HUES48 (cell line): ENCODE measurements at regions not wholly inside any gene's neighbourhood (a gene's known extent, or its start where the extent isn't known, plus 50 kb on each side); places are given as distances from the start of the nearest gene placed in this dataset.

Experiments
- H3K27ac ChIP-seq: one replicate; pipeline ENCODE4 v1.7.0; 2013; ENCODE audit warnings: low read depth, low read length, inconsistent platforms
- H3K27me3 ChIP-seq: 2 replicates; pipeline ENCODE4 v1.6.1; 2013; ENCODE audit warnings: mild to moderate bottlenecking, low read length; ENCODE audit not compliant: control insufficient read depth, insufficient read depth
- H3K36me3 ChIP-seq: 2 replicates; pipeline ENCODE4 v1.6.1; 2013; ENCODE audit warnings: low read length; ENCODE audit not compliant: control insufficient read depth, insufficient read depth
- H3K4me1 ChIP-seq: 2 replicates; pipeline ENCODE4 v1.6.1; 2013; ENCODE audit warnings: mild to moderate bottlenecking, low read length; ENCODE audit not compliant: control insufficient read depth, insufficient read depth
- H3K4me3 ChIP-seq: 2 replicates; pipeline ENCODE4 v1.5.1; 2013; ENCODE audit warnings: mild to moderate bottlenecking, low read depth, low read length
- H3K9ac ChIP-seq: 2 replicates; pipeline ENCODE4 v1.6.1; 2013; ENCODE audit warnings: mild to moderate bottlenecking, low read depth, low read length, moderate library complexity
- H3K9me3 ChIP-seq: 2 replicates; pipeline ENCODE4 v1.6.1; 2013; ENCODE audit warnings: low read length; ENCODE audit not compliant: control insufficient read depth, insufficient read depth

- Histone ChIP-seq H3K27ac (no peak overlapping the region), H3K4me1 (no peaks in the 10 kb centered on the region)
Measured at GRCh38 chr5:96031180-96031579, 69.5 kb upstream of the ELL2 start.

GRCh38 chr5:96026406-96027041 is 64.9 kb upstream of the ELL2 start:
- Histone ChIP-seq H3K4me1 (no peaks in the 10 kb centered on the region), H3K9ac (no peak overlapping the region), H3K9me3 (no peaks in the 10 kb centered on the region), H3K27me3 (no peaks in the 10 kb centered on the region), H3K36me3 (no peaks in the 10 kb centered on the region), H3K4me3 (no peak overlapping the region), H3K27ac (no peak overlapping the region)

More at GRCh38 chr5:96031180-96031579, 69.5 kb upstream of the ELL2 start:
- no peak overlapping the region for H3K4me3 ChIP-seq
- H3K9ac ChIP-seq = no peak overlapping the region
- H3K9me3 ChIP-seq = no peaks in the 10 kb centered on the region
- H3K27me3 ChIP-seq = no peaks in the 10 kb centered on the region
- no peaks in the 10 kb centered on the region for H3K36me3 ChIP-seq

GRCh38 chr5:96024683-96025475 is 63.2 kb upstream of the ELL2 start:
- no peaks in the 10 kb centered on the region for H3K4me1 ChIP-seq

GRCh38 chr5:96023518-96023917 is 61.9 kb upstream of the ELL2 start:
- Histone ChIP-seq H3K4me3 (no peak overlapping the region), H3K4me1 (no peaks in the 10 kb centered on the region), H3K9ac (no peak overlapping the region), H3K27ac (no peak overlapping the region), H3K36me3 (no peaks in the 10 kb centered on the region), H3K27me3 (no peaks in the 10 kb centered on the region), H3K9me3 (no peaks in the 10 kb centered on the region)

More at GRCh38 chr5:96024683-96025475, 63.2 kb upstream of the ELL2 start:
- Histone ChIP-seq H3K4me3 (no peak overlapping the region), H3K27ac (no peak overlapping the region), H3K9ac (no peak overlapping the region), H3K9me3 (no peaks in the 10 kb centered on the region), H3K27me3 (no peaks in the 10 kb centered on the region), H3K36me3 (no peaks in the 10 kb centered on the region)

- Histone ChIP-seq H3K4me3 (no peak overlapping the region), H3K36me3 (no peaks in the 10 kb centered on the region), H3K4me1 (no peaks in the 10 kb centered on the region)
Measured at GRCh38 chr5:96022971-96023370, 61.3 kb upstream of the ELL2 start.

DNA sequence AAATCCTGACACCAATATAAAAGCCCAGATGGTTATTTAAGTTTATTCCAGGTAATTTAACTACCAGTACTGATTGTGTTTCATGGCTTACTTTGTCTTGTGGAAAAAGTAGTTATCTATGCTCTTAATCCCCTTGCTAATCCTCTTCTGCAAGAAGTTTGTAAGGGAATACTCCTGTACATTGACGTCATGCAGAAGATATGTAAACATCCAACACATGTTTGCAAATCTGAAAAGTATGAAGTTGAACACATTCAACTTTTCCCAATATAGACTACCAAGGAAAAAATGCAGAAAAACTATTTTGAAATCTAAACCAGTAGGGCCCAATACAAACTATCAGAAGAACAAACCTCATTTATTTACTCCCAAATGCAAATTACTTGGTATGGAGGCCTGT is 56.3 kb upstream of the ELL2 start:
- no peak overlapping the region for H3K27ac ChIP-seq
- no peak overlapping the region for H3K4me3 ChIP-seq
- no peaks in the 10 kb centered on the region for H3K9me3 ChIP-seq
- no peaks in the 10 kb centered on the region for H3K4me1 ChIP-seq
- H3K36me3 ChIP-seq = no peaks in the 10 kb centered on the region
- H3K9ac ChIP-seq = no peak overlapping the region
- H3K27me3 ChIP-seq = no peaks in the 10 kb centered on the region

More at GRCh38 chr5:96022971-96023370, 61.3 kb upstream of the ELL2 start:
- Histone ChIP-seq H3K9me3 (no peaks in the 10 kb centered on the region), H3K9ac (no peak overlapping the region), H3K27me3 (no peaks in the 10 kb centered on the region), H3K27ac (no peak overlapping the region)

GRCh38 chr5:96016216-96016615 is 54.6 kb upstream of the ELL2 start:
- no peak overlapping the region for H3K9ac ChIP-seq
- no peak overlapping the region for H3K27ac ChIP-seq
- H3K4me3 ChIP-seq = no peak overlapping the region
- H3K36me3 ChIP-seq = no peaks in the 10 kb centered on the region
- H3K4me1 ChIP-seq = no peaks in the 10 kb centered on the region
- no peaks in the 10 kb centered on the region for H3K27me3 ChIP-seq
- no peaks in the 10 kb centered on the region for H3K9me3 ChIP-seq

DNA sequence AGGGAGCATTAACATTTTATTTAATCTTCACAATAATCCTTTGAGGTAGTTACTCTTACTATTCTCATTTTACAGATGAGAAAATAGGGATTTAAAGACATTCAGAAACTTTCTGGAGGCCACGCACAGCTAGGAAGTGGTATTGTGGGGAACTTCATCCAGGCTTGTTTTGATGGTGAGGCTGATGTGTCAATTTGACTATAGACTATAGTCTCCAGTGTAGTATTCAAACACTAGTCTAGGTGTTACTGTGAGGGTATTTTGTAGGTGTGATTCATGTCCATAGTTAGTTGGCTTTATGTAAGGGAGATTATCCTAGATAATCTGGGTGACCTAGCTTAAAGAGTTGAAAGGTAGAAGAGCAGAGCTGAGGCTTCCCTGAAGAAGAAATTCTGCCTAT is 54.1 kb upstream of the ELL2 start:
- H3K9me3 ChIP-seq = no peaks in the 10 kb centered on the region
- no peaks in the 10 kb centered on the region for H3K36me3 ChIP-seq
- no peak overlapping the region for H3K27ac ChIP-seq
- H3K4me3 ChIP-seq = no peak overlapping the region
- H3K4me1 ChIP-seq = no peaks in the 10 kb centered on the region
- no peaks in the 10 kb centered on the region for H3K27me3 ChIP-seq
- H3K9ac ChIP-seq = no peak overlapping the region

DNA sequence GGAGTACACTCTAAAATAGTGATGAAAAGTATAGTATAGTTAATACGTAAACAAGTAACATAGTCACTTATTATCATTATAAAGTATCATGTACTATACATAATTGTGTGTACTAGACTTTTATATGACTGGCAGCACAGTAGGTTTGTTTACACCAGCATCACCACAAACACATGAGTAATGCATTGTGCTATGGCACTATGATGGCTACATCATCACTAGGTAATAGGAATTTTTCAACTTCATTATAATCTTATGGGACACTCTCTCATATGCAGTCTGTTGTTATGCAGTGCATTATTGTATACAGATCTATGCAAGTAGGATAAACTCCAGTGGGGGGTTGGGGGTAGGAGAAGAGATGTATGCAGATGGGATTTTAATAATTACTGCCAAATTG is 52.7 kb upstream of the ELL2 start:
- H3K4me3 ChIP-seq = no peak overlapping the region
- no peaks in the 10 kb centered on the region for H3K4me1 ChIP-seq
- no peak overlapping the region for H3K27ac ChIP-seq
- H3K9me3 ChIP-seq = no peaks in the 10 kb centered on the region
- H3K36me3 ChIP-seq = no peaks in the 10 kb centered on the region
- no peak overlapping the region for H3K9ac ChIP-seq
- no peaks in the 10 kb centered on the region for H3K27me3 ChIP-seq

DNA sequence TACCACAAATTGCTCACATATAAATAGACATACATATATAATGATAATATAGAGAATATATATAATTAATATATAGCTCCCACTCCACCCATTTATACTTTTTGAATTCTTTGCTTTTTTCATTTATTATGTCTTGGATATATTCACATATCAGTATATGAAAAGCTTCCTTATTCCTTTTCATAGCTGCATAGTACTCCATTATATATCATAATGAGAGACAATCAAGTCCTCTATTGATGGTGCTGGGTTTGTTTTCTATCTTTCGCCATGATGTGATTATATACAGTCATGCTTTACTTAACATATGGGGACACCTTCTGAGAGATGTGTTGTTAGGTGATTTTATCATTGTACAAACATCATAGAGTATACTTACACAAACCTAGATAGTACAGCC is 51.6 kb upstream of the ELL2 start:
- no peak overlapping the region for H3K27ac ChIP-seq
- H3K27me3 ChIP-seq = no peaks in the 10 kb centered on the region
- no peaks in the 10 kb centered on the region for H3K36me3 ChIP-seq
- no peak overlapping the region for H3K4me3 ChIP-seq
- H3K4me1 ChIP-seq = no peaks in the 10 kb centered on the region
- H3K9ac ChIP-seq = no peak overlapping the region
- H3K9me3 ChIP-seq = no peaks in the 10 kb centered on the region

- Histone ChIP-seq H3K36me3 (no peaks in the 10 kb centered on the region), H3K9ac (no peak overlapping the region), H3K27me3 (no peaks in the 10 kb centered on the region), H3K9me3 (no peaks in the 10 kb centered on the region), H3K4me1 (no peaks in the 10 kb centered on the region), H3K27ac (no peak overlapping the region), H3K4me3 (no peak overlapping the region)
Measured at GRCh38 chr5:96012399-96012798, 50.7 kb upstream of the ELL2 start.
